ENCODE measurements at regions not wholly inside any gene's neighbourhood (a gene's known extent, or its start where the extent isn't known, plus 50 kb on each side); places are given as distances from the start of the nearest gene placed in this dataset.
"Not testable (repeated sequence)": the region's sequence is repeated elsewhere in the genome, so short reads cannot be mapped to it uniquely, and the experiment has no call there.

GRCh38 chr6:116982401-116982800 is 105.4 kb downstream of the RFX6 start:
- no peak for DNase-seq

GRCh38 chr6:116983375-116983774 is 106.3 kb downstream of the RFX6 start:
- DNase-seq: no peak

GRCh38 chr6:116986819-116987218 is 109.8 kb downstream of the RFX6 start:
- DNase-seq: no peak

- no peak for DNase-seq
Measured at GRCh38 chr6:116990679-116991078, 113.6 kb downstream of the RFX6 start.

- DNase-seq: no peak
Measured at GRCh38 chr6:116992546-116992945, 115.5 kb downstream of the RFX6 start.

GRCh38 chr6:116994447-116994846 is 117.4 kb downstream of the RFX6 start:
- no peak for DNase-seq

- DNase-seq: no peak
Measured at GRCh38 chr6:116996842-116997241, 119.8 kb downstream of the RFX6 start.

- DNase-seq: no peak
Measured at GRCh38 chr6:116997496-116997895, 120.5 kb downstream of the RFX6 start.

- DNase-seq: no peak
Measured at GRCh38 chr6:117007659-117008058, 130.6 kb downstream of the RFX6 start.

- DNase-seq: no peak
Measured at GRCh38 chr6:117008618-117009017, 131.6 kb downstream of the RFX6 start.

- DNase-seq: not testable (repeated sequence)
Measured at GRCh38 chr6:117014641-117015473, 137.8 kb downstream of the RFX6 start.

GRCh38 chr6:117015474-117015804 is 138.4 kb downstream of the RFX6 start:
- DNase-seq: not testable (repeated sequence)

GRCh38 chr6:117018771-117019170 is 141.7 kb downstream of the RFX6 start:
- DNase-seq: no peak

GRCh38 chr6:117022774-117023173 is 145.7 kb downstream of the RFX6 start:
- DNase-seq: no peak

GRCh38 chr6:117025310-117025709 is 148.3 kb downstream of the RFX6 start:
- DNase-seq: no peak

- no peak for DNase-seq
Measured at GRCh38 chr6:117028256-117028655, 151.2 kb downstream of the RFX6 start.

GRCh38 chr6:117034547-117034946 is 157.5 kb downstream of the RFX6 start:
- DNase-seq: no peak

GRCh38 chr6:117034971-117035370 is 157.9 kb downstream of the RFX6 start:
- no peak for DNase-seq

GRCh38 chr6:117050301-117050700 is 173.3 kb downstream of the RFX6 start:
- no peak for DNase-seq

- DNase-seq: no peak
Measured at GRCh38 chr6:117072134-117072533, 193.2 kb upstream of the VGLL2 start.

GRCh38 chr6:117072781-117073180 is 192.6 kb upstream of the VGLL2 start:
- no peak for DNase-seq

- no peak for DNase-seq
Measured at GRCh38 chr6:117074672-117075071, 190.7 kb upstream of the VGLL2 start.

GRCh38 chr6:117075218-117075617 is 190.1 kb upstream of the VGLL2 start:
- DNase-seq: no peak

- DNase-seq: no peak
Measured at GRCh38 chr6:117076076-117076475, 189.3 kb upstream of the VGLL2 start.
